ENCODE measurements at regions not wholly inside any gene's neighbourhood (a gene's known extent, or its start where the extent isn't known, plus 50 kb on each side); places are given as distances from the start of the nearest gene placed in this dataset.

DNA sequence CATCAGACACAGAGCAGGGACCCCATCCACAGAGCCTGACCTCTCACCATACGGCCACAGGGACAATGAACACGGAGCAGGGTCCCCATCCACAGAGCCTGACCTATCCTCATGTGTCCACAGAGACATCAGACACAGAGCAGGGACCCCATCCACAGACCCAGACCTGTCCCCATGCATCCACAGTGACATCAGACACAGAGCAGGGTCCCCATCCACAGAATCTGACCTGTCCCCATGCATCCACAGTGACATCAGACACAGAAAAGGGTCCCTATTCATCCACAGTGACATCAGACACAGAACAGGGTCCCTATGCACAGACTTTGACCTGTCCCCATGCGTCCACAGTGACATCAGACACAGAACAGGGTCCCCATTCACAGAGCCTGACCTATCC lies 325.1 kb upstream of the RAB6C start:
- H3K36me3 ChIP-seq (replicated peaks; ENCODE audit: insufficient read depth, low read length) = no peaks in the 10 kb centered on the region
- TF ChIP-seq EZH2phosphoT487 (IDR thresholded peaks at IDR 0.05; ENCODE audit: low read length) = no peak
- TF ChIP-seq, protein P1, sequence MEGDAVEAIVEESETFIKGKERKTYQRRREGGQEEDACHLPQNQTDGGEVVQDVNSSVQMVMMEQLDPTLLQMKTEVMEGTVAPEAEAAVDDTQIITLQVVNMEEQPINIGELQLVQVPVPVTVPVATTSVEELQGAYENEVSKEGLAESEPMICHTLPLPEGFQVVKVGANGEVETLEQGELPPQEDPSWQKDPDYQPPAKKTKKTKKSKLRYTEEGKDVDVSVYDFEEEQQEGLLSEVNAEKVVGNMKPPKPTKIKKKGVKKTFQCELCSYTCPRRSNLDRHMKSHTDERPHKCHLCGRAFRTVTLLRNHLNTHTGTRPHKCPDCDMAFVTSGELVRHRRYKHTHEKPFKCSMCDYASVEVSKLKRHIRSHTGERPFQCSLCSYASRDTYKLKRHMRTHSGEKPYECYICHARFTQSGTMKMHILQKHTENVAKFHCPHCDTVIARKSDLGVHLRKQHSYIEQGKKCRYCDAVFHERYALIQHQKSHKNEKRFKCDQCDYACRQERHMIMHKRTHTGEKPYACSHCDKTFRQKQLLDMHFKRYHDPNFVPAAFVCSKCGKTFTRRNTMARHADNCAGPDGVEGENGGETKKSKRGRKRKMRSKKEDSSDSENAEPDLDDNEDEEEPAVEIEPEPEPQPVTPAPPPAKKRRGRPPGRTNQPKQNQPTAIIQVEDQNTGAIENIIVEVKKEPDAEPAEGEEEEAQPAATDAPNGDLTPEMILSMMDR (IDR thresholded peaks at IDR 0.05; ENCODE audit: low read length) = no peak
- TF ChIP-seq EZH2 (optimal IDR thresholded peaks at IDR 0.05; ENCODE audit: low read depth, low read length) = no peak
- DNase-seq = no peak

DNA sequence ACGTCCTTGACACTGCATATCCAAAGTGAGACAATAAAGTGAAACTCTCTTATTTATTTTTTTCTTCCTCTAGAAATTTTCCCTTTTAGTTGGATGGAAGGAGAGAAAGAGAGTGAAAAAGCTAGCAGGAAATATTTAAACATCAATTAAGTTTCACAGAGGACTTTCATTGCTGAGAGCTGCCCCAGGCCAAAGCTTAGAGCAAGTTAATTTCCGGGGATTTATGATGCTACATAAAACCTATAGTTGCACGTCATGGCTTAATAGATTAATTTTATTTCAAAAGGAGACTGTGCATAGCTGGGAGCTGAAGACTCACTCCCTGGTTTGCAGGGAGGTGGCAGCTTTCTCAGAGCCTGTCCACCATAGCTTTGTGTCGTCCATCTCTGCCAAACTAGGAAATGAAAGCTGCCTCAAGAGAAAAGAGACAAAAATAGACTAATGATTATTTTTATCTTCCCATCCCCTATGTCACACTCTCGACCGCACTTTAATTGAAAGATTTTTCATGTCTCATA lies 323.3 kb upstream of the RAB6C start:
- peak overlapping the region; percentile 25; the same call in 1 of the 2 replicates for H3K4me2 ChIP-seq (ENCODE audit: low read depth, low read length)
- DNase-seq = no peak
- no peaks in the 10 kb centered on the region for H3K9me2 ChIP-seq (replicated peaks; ENCODE audit: insufficient read depth, low read length)
- no peaks in the 10 kb centered on the region for H3K9me3 ChIP-seq (replicated peaks; ENCODE audit: insufficient read depth, low read length)
- H4K20me1 ChIP-seq (ENCODE audit: insufficient read depth, low read length) = no peaks in the 10 kb centered on the region
- H2AFZ ChIP-seq (ENCODE audit: low read length) = no peak overlapping the region
- no peak overlapping the region for H3K4me3 ChIP-seq (ENCODE audit: low read length)
- H3K79me2 ChIP-seq (ENCODE audit: low read length) = no peaks in the 10 kb centered on the region
- H3K27ac ChIP-seq (ENCODE audit: low read length) = no peak overlapping the region
- no peak overlapping the region for H3K9ac ChIP-seq (ENCODE audit: low read length)
- H3F3A ChIP-seq (ENCODE audit: insufficient read depth, low read length) = no peaks in the 10 kb centered on the region
- H3K36me3 ChIP-seq (replicated peaks; ENCODE audit: insufficient read depth, low read length) = no peaks in the 10 kb centered on the region
- TF ChIP-seq, protein P1 (IDR thresholded peaks at IDR 0.05; ENCODE audit: low read length) = no peak
- no peak for TF ChIP-seq EZH2phosphoT487 (IDR thresholded peaks at IDR 0.05; ENCODE audit: low read length)
- no peak for TF ChIP-seq EZH2 (optimal IDR thresholded peaks at IDR 0.05; ENCODE audit: low read depth, low read length)
- 0 out of 2 replicates have a peak, but pooled peaks cover 6% of the 10 kb centered on the region for H3K4me1 ChIP-seq (ENCODE audit: low read length)
- no peaks in the 10 kb centered on the region for H3K27me3 ChIP-seq (replicated peaks; ENCODE audit: insufficient read depth, low read length)

More for the DNA sequence above, 325.1 kb upstream of the RAB6C start:
- Histone ChIP-seq H3K9ac (ENCODE audit: low read length) (no peak overlapping the region), H3K27me3 (replicated peaks; ENCODE audit: insufficient read depth, low read length) (no peaks in the 10 kb centered on the region), H3K79me2 (ENCODE audit: low read length) (no peaks in the 10 kb centered on the region), H2AFZ (ENCODE audit: low read length) (no peak overlapping the region), H3K4me1 (ENCODE audit: low read length) (0 out of 2 replicates have a peak, but pooled peaks cover 6% of the 10 kb centered on the region), H3K9me3 (replicated peaks; ENCODE audit: insufficient read depth, low read length) (no peaks in the 10 kb centered on the region), H3F3A (ENCODE audit: insufficient read depth, low read length) (no peaks in the 10 kb centered on the region), H4K20me1 (ENCODE audit: insufficient read depth, low read length) (no peaks in the 10 kb centered on the region), H3K9me2 (replicated peaks; ENCODE audit: insufficient read depth, low read length) (no peaks in the 10 kb centered on the region), H3K27ac (ENCODE audit: low read length) (no peak overlapping the region), H3K4me2 (ENCODE audit: low read depth, low read length) (no peak overlapping the region), H3K4me3 (ENCODE audit: low read length) (no peak overlapping the region)

DNA sequence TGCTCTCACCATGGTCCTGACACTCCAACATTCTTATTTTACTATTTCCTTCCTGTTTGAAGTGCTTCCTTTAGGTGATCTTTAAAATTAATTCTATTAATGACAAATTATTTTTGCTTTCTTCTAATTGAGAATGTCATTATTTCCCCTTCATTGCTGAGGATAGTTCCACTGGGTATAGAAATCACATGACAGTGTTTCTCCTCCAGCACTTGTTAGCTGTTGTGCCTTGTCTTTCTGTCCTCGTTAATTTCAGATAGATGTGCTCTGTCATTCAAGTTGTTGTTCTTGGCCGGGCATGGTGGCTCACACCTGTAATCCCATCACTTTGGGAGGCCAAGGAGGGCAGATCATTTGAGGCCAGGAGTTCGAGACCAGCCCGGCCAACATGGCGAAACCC lies 321.0 kb upstream of the RAB6C start:
- H3K79me2 ChIP-seq (ENCODE audit: low read length) = no peaks in the 10 kb centered on the region
- H3K4me2 ChIP-seq (ENCODE audit: low read depth, low read length) = no peak overlapping the region
- no peaks in the 10 kb centered on the region for H3F3A ChIP-seq (ENCODE audit: insufficient read depth, low read length)
- H3K27me3 ChIP-seq (replicated peaks; ENCODE audit: insufficient read depth, low read length) = no peaks in the 10 kb centered on the region
- no peak overlapping the region for H3K9ac ChIP-seq (ENCODE audit: low read length)
- no peaks in the 10 kb centered on the region for H3K9me2 ChIP-seq (replicated peaks; ENCODE audit: insufficient read depth, low read length)
- no peaks in the 10 kb centered on the region for H3K9me3 ChIP-seq (replicated peaks; ENCODE audit: insufficient read depth, low read length)
- TF ChIP-seq EZH2phosphoT487 (IDR thresholded peaks at IDR 0.05; ENCODE audit: low read length) = no peak
- TF ChIP-seq, protein P1 (IDR thresholded peaks at IDR 0.05; ENCODE audit: low read length) = no peak
- TF ChIP-seq EZH2 (optimal IDR thresholded peaks at IDR 0.05; ENCODE audit: low read depth, low read length) = no peak
- no peak overlapping the region for H3K4me3 ChIP-seq (ENCODE audit: low read length)
- DNase-seq = no peak
- no peak overlapping the region for H3K27ac ChIP-seq (ENCODE audit: low read length)
- no peaks in the 10 kb centered on the region for H4K20me1 ChIP-seq (ENCODE audit: insufficient read depth, low read length)
- H3K4me1 ChIP-seq (ENCODE audit: low read length) = 0 out of 2 replicates have a peak, but pooled peaks cover 6% of the 10 kb centered on the region
- no peak overlapping the region for H2AFZ ChIP-seq (ENCODE audit: low read length)
- H3K36me3 ChIP-seq (replicated peaks; ENCODE audit: insufficient read depth, low read length) = no peaks in the 10 kb centered on the region
